GM13977 (cell line): ENCODE measurements at regions not wholly inside any gene's neighbourhood (a gene's known extent, or its start where the extent isn't known, plus 50 kb on each side); places are given as distances from the start of the nearest gene placed in this dataset.

Experiments used
- DNase-seq: peaks from one replicate; pipeline ENCODE4 v3.0.0; 2012; ENCODE audit warnings: low spot score
- in situ Hi-C: fragments of 300-500 bp; cut with MboI; formaldehyde crosslinking; loops from one replicate; pipeline ENCODE4 v1.12.0; 2022; ENCODE audit warnings: low sequenced_read_pairs, low pct_unique_long_range_greater_than_20kb, mixed read lengths, inconsistent platforms; ENCODE audit not compliant: unreplicated experiment
- TF ChIP-seq, protein P1 (sequence below): IDR thresholded peaks from 2 replicates; pipeline ENCODE4 v1.5.1; 2012; ENCODE audit warnings: mild to moderate bottlenecking, control low read depth; ENCODE audit not compliant: insufficient read depth; ENCODE audit errors: extremely low read depth, missing control alignments

DNA sequence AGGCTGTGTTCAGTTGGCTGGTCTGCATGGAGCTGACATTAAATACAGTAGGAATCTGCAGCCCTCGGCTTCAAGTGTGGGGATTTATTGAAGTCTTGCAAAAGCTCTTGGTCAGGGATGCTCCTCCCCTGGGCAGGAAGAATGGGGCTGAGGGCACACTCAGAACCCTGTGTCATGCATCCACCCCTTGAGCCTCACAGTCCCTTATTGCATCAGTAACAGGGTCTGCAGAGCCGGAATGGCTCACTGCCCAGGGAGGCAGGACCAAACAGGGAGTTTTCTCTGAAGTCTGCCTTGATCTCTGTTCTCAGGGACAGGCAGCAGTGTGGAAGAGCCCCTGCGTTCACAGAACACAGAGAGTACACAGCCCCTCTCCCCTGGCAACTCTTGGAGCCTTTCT, 216.8 kb downstream of the ENGASE start:
- TF ChIP-seq, protein P1, sequence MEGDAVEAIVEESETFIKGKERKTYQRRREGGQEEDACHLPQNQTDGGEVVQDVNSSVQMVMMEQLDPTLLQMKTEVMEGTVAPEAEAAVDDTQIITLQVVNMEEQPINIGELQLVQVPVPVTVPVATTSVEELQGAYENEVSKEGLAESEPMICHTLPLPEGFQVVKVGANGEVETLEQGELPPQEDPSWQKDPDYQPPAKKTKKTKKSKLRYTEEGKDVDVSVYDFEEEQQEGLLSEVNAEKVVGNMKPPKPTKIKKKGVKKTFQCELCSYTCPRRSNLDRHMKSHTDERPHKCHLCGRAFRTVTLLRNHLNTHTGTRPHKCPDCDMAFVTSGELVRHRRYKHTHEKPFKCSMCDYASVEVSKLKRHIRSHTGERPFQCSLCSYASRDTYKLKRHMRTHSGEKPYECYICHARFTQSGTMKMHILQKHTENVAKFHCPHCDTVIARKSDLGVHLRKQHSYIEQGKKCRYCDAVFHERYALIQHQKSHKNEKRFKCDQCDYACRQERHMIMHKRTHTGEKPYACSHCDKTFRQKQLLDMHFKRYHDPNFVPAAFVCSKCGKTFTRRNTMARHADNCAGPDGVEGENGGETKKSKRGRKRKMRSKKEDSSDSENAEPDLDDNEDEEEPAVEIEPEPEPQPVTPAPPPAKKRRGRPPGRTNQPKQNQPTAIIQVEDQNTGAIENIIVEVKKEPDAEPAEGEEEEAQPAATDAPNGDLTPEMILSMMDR: no peak
- no peak for DNase-seq
- in situ Hi-C loops: no loop called here

DNA sequence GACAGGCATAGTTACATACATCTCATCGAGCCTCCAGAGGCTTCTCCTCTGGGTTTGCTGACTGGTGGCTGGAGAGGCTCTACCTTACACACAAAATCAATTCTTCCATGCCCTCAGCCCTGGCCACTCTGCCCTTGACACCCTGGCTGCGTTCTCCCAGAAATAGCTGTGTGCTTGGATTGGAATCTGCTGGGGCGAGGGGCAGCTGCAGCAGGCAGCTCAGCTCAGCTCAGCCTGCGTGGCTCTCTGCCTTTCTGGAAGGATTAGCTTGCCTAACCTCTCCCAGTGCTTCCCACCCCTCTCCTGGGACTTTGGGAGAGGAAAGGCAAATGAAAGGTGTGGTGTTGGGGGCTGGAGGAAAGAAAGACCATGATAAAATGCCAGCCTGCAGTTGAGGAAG, 216.1 kb downstream of the ENGASE start:
- in situ Hi-C loops: no loop called here
- TF ChIP-seq, protein P1: no peak
- no peak for DNase-seq

DNA sequence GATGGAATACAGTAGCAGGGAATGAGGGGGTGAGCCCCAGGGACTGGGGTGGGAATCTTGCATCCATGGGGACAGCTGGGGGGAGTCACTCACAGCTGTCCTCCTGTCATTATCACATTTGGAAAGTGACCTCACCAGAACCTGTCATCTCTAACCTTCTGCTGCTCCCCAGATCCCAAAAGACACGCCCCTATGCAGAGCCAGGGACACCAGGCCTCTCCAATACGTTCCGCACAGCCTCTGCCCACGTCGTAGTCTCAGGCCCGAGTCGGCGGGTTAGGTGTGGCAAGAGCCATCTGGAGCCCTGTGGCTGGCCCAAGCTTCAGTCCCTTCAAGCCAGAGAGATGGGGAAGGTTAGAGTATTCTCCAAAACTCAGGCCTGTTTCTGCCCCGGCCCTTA, 214.3 kb downstream of the ENGASE start:
- no peak for DNase-seq
- in situ Hi-C loops: no loop called here
- TF ChIP-seq, protein P1: no peak

DNA sequence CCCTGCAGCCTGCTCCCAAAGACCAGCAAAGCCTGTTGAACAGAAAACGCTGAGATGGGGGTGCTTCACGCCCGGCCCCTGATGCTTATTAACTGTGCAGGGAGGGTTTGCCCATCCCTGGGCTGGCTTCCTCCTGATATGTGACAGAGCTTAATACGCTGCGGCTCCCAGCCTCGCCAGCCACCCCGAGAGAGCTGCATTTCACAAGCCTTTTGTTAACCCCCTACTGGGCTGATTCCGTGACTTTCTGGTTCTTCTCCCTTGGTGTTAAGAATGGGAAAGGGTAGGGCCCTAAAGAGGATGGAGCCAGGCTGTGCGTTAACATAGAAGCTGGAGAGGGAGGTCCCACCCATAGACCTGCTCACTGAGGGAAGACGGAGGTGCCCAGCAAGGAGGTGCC, 211.8 kb downstream of the ENGASE start:
- TF ChIP-seq, protein P1: no peak
- no peak for DNase-seq
- in situ Hi-C loops: no loop called here

DNA sequence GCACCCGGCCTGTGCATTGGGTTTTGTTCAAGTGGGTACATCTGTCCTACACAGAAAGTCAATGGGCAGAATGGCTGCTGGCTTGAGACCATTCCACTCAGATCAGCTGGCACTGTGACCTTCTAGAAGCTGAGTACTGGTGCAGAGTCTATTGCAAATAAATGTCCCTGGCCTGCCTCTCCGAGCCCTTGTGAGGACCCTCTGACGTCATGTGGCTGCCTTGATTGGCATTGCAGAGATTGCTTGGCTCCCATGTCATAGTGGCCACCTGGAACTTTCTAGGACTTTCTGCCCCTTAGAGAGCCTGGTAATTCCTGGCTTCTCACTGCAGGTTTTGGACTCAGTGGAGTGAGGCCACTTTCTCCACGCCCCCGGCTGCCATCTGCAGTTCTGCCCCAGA, 211.3 kb downstream of the ENGASE start:
- in situ Hi-C loops: no loop called here
- DNase-seq: no peak
- TF ChIP-seq, protein P1: no peak

DNA sequence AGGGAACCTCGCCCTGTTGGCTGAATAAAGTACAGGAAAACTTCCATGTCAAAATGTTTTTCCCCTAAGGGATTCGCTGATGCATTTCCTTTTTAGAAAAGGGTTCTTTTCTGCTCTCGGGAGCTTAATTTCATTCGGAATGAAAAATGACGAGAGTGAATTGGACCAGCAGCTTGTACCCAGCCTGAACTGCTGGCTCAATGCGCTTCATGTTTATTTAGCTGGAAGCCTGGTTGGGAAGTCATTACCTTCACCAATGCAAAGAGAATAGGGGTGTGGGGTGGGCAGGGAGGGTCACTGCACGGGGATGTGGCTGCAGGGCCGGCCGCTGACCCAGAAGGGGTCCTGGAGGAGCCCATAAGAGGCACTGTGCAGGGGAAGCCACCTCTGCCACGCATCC, 207.7 kb downstream of the ENGASE start:
- DNase-seq: no peak
- TF ChIP-seq, protein P1: no peak
- in situ Hi-C loops: no loop called here

DNA sequence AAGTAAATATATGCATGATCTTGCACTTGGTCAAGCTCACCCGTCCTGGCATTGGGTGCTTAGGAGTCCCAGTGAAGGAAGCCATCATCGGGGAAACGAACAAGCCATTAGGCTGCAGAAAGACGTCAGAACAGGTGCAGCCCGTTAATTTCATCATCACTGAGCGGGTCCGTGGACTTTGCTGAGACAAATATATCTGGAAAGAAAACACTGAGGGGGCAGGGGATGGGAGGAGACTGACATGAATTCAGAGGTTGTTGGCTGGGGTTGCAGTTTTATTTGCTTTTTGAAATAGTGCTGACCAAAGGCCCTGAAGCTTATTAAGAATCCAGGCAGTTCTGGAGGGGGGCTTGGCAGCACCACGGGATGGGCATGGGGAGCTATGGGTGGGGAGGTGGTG, 207.2 kb downstream of the ENGASE start:
- in situ Hi-C loops: no loop called here
- TF ChIP-seq, protein P1: no peak
- no peak for DNase-seq
